ENCODE measurements at regions not wholly inside any gene's neighbourhood (a gene's known extent, or its start where the extent isn't known, plus 50 kb on each side); places are given as distances from the start of the nearest gene placed in this dataset.

GRCh38 chr10:43763846-43764245 lies 115.2 kb upstream of the ZNF32 start:
- H3K27ac Mint-ChIP-seq (ENCODE audit: unreplicated experiment), result no peak overlapping the region
- no peaks in the 10 kb centered on the region for H3K4me1 Mint-ChIP-seq (ENCODE audit: low read depth, unreplicated experiment)
- H3K9me3 Mint-ChIP-seq (ENCODE audit: unreplicated experiment), result peaks cover 12% of the 10 kb centered on the region
- no peaks in the 10 kb centered on the region for H3K36me3 Mint-ChIP-seq (ENCODE audit: insufficient read depth, unreplicated experiment)
- no peak overlapping the region for H3K4me3 ChIP-seq (ENCODE audit: low read depth, low read length)
- H3K36me3 ChIP-seq (ENCODE audit: control insufficient read depth, insufficient read depth, low read length), result no peaks in the 10 kb centered on the region
- H3K4me3 Mint-ChIP-seq (ENCODE audit: unreplicated experiment), result no peak overlapping the region
- peaks cover 4% of the 10 kb centered on the region for H3K27me3 Mint-ChIP-seq (ENCODE audit: insufficient read depth, unreplicated experiment)
- H3K27me3 ChIP-seq (replicated peaks; ENCODE audit: control insufficient read depth, insufficient read depth, low read length), result no peaks in the 10 kb centered on the region
- no TSS peak for BruUV-seq (replicated peaks)
- H3K4me1 ChIP-seq, result no peaks in the 10 kb centered on the region
- ChIA-PET POLR2A (no interaction called here), CTCF (no interaction called here)
- DNase-seq, result no peak
- TF ChIP-seq CTCF (IDR thresholded peaks at IDR 0.05; ENCODE audit: insufficient read depth in 1 of 2, low read depth in 1 of 2, low read length in 1 of 2, severe bottlenecking in 1 of 2, unreplicated experiment in 1 of 2), result no peak
- intact Hi-C loops (cut with micrococcal nuclease; ENCODE audit: unreplicated experiment), result no loop called here
- no peaks in the 10 kb centered on the region for H3K9me3 ChIP-seq

GRCh38 chr10:43760514-43760913 lies 111.8 kb upstream of the ZNF32 start:
- TF ChIP-seq CTCF (IDR thresholded peaks at IDR 0.05; ENCODE audit: insufficient read depth in 1 of 2, low read depth in 1 of 2, low read length in 1 of 2, severe bottlenecking in 1 of 2, unreplicated experiment in 1 of 2), result no peak
- Mint-ChIP-seq H3K4me1 (ENCODE audit: low read depth, unreplicated experiment) (no peaks in the 10 kb centered on the region), H3K4me3 (ENCODE audit: unreplicated experiment) (no peak overlapping the region), H3K9me3 (ENCODE audit: unreplicated experiment) (no peaks in the 10 kb centered on the region), H3K36me3 (ENCODE audit: insufficient read depth, unreplicated experiment) (no peaks in the 10 kb centered on the region), H3K27me3 (ENCODE audit: insufficient read depth, unreplicated experiment) (peaks cover 4% of the 10 kb centered on the region), H3K27ac (ENCODE audit: unreplicated experiment) (no peak overlapping the region)
- DNase-seq, result no peak
- no TSS peak for BruUV-seq (replicated peaks)
- H3K27me3 ChIP-seq (replicated peaks; ENCODE audit: control insufficient read depth, insufficient read depth, low read length), result no peaks in the 10 kb centered on the region
- H3K4me1 ChIP-seq, result no peaks in the 10 kb centered on the region
- POLR2A ChIA-PET, result no interaction called here
- intact Hi-C loops (cut with micrococcal nuclease; ENCODE audit: unreplicated experiment), result no loop called here
- H3K4me3 ChIP-seq (ENCODE audit: low read depth, low read length), result no peak overlapping the region
- no peaks in the 10 kb centered on the region for H3K36me3 ChIP-seq (ENCODE audit: control insufficient read depth, insufficient read depth, low read length)
- CTCF ChIA-PET, result no interaction called here
- H3K9me3 ChIP-seq, result no peaks in the 10 kb centered on the region

- H3K4me1 Mint-ChIP-seq (ENCODE audit: low read depth, unreplicated experiment), result no peaks in the 10 kb centered on the region
- POLR2A ChIA-PET, result no interaction called here
- H3K9me3 Mint-ChIP-seq (ENCODE audit: unreplicated experiment), result no peaks in the 10 kb centered on the region
- no peak for DNase-seq
- Histone ChIP-seq H3K4me1 (no peaks in the 10 kb centered on the region), H3K4me3 (ENCODE audit: low read depth, low read length) (no peak overlapping the region), H3K36me3 (ENCODE audit: control insufficient read depth, insufficient read depth, low read length) (no peaks in the 10 kb centered on the region), H3K27me3 (replicated peaks; ENCODE audit: control insufficient read depth, insufficient read depth, low read length) (no peaks in the 10 kb centered on the region), H3K9me3 (no peaks in the 10 kb centered on the region)
- H3K4me3 Mint-ChIP-seq (ENCODE audit: unreplicated experiment), result no peak overlapping the region
- intact Hi-C loops (cut with micrococcal nuclease; ENCODE audit: unreplicated experiment), result no loop called here
- H3K36me3 Mint-ChIP-seq (ENCODE audit: insufficient read depth, unreplicated experiment), result no peaks in the 10 kb centered on the region
- TF ChIP-seq CTCF (IDR thresholded peaks at IDR 0.05; ENCODE audit: insufficient read depth in 1 of 2, low read depth in 1 of 2, low read length in 1 of 2, severe bottlenecking in 1 of 2, unreplicated experiment in 1 of 2), result no peak
- CTCF ChIA-PET, result no interaction called here
- no peak overlapping the region for H3K27ac Mint-ChIP-seq (ENCODE audit: unreplicated experiment)
- H3K27me3 Mint-ChIP-seq (ENCODE audit: insufficient read depth, unreplicated experiment), result peaks cover 4% of the 10 kb centered on the region
- no TSS peak for BruUV-seq (replicated peaks)
Observed at GRCh38 chr10:43759216-43759615, 110.5 kb upstream of the ZNF32 start.
